GM18909 (cell line): ENCODE measurements at regions not wholly inside any gene's neighbourhood (a gene's known extent, or its start where the extent isn't known, plus 50 kb on each side); places are given as distances from the start of the nearest gene placed in this dataset.
"Not testable (repeated sequence)": the region's sequence is repeated elsewhere in the genome, so short reads cannot be mapped to it uniquely, and the experiment has no call there.

Experiments used
- ATAC-seq: cut with Tn5 transposase; IDR thresholded peaks from one replicate; pipeline ENCODE4 v1.9.1; 2021; ENCODE audit warnings: mild to moderate bottlenecking; ENCODE audit not compliant: unreplicated experiment, poor library complexity

DNA sequence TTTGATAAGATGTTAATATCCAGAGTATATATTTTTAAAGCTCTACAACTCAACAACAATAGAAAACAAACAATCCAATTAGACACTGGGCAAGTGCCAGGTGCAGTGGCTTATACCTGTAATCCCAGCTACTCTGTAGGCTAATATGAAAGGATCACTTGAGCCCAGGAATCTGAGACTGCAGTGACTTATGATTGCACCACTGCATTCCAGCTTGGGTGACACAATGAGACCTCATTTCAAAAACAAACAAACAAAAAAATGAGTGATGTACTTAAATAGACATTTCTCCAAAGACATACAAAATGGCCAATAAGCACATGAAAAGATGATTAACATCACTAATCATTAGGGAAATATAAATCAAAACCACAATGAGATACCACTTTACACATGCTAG lies 356.8 kb upstream of the PCDH10 start:
- ATAC-seq: no peak

DNA sequence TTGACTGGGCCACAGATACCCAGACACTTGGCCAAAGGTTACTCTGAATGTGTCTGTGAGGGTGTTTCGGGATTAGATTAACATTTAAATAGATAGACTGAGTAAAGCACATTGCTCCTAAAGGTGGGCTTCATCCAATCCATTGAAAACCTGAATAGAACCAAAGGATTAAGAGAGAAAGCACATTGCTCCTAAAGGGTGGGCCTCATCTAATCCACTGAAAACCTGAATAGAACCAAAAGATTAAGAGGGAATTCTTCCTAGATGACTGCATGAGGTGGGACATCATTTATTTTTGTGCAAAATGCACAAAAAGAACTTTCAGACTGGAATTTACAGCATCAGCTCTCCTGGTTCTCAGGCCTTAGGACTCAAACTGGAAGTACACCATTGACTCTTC lies 351.2 kb upstream of the PCDH10 start:
- ATAC-seq: no peak

DNA sequence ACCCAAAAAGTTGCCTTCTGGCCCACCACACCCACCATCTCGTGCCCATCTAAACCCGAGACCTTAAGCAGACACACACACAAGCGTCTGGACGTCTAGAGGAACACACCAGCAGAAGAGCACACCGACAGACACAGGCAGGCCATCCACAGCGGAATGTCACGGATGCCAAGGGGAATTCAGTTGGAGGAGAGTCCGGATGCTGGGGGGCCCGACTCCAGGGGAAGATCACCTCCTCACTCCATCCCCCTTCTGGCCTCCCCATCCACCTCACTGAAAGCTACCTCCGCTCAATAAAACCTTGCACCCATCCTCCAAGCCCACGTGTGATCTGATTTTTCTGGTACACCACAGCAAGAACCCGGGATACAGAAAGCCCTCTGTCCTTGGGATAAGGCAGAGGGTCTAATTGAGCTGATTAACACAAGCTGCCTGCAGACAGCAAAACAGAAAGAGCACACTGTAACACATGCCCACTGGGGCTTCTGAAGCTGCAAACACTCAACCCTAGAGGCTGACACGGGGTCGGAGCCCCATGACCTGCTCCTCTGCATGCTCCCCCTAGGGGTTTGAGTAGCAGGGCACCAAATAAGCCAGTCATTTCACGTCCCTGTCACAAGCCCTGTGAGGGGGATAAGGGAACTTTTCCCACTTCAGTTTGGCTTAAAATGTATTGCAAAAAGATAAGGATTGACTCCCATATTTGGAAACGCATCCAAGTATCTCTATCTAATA lies 339.6 kb upstream of the PCDH10 start:
- no peak for ATAC-seq

DNA sequence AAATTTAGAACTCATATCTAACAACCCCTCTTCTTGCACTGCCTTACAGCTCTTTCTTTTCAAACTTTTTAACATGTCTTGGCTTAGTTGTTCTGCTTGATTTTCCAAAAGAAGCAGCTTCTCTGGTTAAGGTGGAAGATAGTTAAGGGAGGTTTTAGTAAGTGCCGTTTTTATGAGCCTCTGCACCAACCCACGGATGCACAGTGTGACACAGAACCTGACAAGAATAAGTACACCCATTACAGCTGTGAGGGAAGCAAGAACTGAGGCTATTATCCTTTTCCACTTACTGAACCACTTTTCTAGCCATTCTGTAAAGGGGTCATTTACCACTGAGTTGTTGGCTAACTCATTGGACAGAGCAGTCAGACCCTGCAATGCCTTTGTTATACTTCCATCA lies 336.0 kb upstream of the PCDH10 start:
- not testable (repeated sequence) for ATAC-seq

DNA sequence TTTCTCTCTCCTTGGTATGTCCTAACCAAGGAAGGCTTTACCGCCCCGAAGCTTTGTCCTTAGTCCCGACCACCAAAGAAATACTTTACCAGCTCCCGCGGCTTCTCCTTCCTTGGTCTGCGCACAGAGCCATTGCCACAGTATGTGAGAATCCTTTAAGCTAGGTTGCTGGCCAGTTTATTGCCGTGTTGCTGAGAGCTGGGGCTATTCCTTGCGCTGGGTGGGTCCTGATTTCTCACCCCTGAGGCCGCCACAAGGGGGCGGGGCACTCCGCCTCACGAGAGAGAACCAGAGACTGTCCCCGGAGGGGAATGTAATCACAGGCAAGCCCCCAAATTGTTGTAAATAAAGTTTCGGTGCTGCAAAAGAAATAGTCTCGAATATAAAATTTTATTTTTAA lies 331.0 kb upstream of the PCDH10 start:
- no peak for ATAC-seq

DNA sequence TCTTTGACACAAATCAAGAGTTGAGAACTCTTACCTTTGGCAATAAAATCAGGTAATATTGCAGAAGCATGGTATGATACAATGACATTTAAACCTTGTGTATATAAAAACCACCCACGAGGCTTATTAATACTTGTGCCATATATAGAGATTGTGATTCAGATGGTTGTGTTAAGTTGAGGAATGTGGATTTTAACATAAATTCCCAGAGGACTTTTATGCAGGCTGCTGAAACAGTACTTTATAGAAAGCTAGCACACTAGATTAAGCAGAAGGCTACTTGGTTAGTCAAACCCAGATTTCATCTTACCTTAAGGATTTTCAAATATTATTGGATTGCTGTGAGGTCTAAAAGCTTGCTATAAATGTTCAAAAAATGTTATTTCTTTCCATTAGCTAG lies 325.7 kb upstream of the PCDH10 start:
- ATAC-seq: no peak

DNA sequence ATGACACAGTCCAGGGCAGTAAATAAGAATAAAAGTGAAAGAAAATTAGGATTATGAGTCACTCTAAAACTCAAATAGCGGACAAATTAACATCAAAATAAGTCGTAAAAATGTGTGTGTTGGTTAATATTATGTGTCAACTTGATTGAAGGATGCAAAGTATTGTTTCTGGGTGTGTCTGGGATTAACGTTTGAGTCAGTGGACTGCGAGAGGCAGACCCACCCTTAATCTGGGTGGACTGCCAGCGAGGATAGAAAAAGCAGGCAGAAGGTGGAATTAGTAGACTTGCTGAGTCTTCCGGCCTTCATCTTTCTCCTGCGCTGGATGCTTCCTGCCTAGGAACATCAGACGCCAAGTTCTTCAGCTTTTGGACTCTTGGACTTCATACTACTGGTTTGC lies 324.3 kb upstream of the PCDH10 start:
- ATAC-seq: no peak

DNA sequence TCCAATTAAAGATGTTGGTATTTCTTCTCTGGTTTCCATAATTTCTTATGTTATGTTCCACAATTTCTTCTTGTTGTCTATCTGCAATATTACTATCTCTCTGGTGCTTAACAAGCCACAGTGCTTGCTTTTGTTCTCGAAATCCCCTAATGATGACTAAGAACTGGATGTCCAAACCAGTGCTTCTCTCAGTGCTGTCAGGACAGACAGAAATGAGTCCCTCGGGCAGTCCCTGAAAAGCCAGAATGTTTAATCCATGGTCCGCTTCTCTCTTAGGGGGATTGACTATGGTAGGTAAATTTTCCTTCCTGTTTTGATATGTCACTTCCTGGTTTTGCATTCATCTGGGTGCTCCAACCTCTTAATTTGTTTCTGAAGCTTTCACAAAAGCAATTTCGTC lies 321.6 kb upstream of the PCDH10 start:
- ATAC-seq: no peak

DNA sequence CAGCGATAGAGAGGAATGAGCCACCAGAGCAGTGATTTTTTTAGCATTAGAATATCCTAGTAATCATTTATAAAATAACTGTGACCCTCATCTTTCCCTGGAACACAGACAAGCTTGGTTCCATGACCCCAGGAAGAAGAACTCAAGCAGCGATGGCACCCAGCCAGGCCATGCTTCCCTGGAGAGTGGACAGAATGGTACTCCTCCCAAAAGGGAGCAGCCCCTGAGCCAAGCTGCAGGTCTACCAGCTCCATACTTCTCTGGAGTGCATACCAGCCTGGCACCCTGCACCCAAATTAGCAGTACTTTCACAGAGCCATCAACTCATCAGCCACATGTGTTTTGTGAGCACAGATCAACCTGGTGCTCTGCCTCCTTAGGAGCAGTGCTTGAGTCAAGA lies 310.9 kb upstream of the PCDH10 start:
- no peak for ATAC-seq

DNA sequence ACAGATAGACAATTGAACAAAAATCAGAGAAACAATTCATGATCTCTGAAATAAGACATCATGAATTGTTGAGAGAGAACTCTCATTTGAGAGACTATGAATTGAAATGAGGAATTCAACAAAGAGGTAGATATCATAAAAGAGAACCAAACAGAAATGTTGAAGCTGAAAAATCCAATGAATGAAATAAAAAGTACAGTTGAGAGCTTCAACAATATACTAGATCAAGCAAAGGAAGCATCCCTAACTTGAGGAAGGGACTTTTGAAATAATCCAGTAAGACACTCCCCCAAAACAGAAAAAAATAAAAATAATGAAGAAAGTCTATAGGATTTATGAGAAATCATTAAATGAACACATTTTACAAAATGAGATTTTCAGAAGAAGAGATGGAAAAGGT lies 310.0 kb upstream of the PCDH10 start:
- no peak for ATAC-seq

DNA sequence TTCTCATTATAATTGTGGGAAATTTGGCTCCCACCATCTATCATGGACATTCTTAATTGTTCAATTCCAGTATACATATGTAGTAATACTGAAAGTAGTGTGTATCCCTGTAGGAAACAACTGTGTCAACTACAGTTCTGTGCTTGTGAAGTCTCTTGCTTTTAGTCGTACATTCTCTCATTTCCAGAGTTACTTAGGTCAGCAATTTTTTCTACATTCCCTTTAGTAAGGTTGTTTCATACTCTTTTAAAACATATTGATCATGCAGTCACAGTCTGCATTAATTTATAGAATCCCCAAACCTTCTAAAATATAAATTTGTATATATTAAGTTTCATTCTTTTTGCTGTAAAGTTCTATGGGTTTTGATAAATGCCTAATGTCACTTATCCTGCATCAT lies 289.2 kb upstream of the PCDH10 start:
- ATAC-seq: no peak

DNA sequence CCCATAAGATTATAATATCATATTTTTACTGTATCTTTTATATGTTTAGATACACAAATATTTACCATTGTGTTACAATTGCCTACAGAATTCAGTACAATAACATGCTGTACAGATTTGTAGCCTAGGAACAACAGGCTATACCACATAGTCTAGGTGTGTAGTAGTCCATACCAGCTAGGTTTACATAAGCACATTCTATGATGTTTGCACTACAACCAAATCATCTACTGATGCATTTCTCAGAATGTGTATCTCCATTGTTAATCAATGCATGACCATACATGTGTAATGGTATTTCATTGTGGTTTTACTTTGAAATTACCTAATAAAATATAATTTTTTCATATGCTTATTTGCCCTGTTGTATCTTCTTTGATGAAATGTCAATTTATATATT lies 288.1 kb upstream of the PCDH10 start:
- ATAC-seq: no peak

DNA sequence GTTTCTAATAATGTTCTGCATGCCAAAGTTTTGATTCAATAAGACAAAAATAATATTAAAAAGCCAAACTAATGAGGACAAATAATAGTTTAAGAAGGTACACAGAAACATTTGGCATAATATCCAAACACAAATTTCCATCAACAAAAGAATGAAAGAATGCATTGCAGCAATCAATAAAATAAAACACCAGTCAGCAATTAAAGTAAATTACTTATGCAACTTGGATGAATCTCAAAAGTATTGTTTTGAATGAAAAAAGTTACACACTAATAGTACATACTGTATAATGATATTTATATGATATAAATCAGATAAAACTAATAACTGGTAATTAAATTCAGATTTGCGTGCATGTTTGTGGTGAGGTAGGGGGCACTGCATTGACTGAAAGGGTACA lies 285.5 kb upstream of the PCDH10 start:
- ATAC-seq: no peak

DNA sequence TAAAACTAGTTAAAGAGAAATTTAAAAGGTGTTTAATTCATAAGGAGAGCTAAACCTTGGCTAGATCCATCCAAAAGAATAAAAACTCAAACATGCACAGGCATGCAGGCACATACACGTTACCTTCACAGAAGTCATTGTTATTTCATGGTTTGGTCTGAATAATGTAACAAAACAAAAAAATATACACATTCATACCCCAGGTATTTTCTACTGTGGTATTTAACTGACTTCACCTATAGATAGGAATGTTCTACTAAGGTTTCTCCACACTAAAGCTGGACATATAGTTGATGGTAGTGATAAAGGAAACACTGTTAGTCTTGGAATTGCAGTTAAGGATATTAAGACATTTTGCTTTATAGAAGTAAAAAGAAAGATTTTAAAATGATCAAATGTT lies 283.6 kb upstream of the PCDH10 start:
- ATAC-seq: no peak

DNA sequence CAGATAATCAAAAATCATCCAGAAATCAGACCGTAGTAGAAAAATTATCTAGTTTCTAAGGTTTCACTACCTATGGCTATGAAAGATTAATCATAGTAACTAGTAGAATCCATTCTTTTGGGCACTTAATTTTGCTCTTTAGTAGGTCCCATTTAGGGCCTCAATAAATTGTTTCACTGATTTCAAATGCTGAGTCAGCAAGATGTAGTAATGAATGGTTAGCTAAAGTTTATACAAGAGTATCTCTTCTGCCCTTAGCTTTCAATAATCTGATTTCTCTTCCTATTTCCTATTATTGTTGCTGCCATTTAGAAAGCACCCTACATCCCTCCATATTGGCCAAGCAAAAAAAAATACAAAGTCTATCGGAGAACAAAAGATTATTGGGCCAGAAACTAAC lies 283.2 kb upstream of the PCDH10 start:
- ATAC-seq: no peak

DNA sequence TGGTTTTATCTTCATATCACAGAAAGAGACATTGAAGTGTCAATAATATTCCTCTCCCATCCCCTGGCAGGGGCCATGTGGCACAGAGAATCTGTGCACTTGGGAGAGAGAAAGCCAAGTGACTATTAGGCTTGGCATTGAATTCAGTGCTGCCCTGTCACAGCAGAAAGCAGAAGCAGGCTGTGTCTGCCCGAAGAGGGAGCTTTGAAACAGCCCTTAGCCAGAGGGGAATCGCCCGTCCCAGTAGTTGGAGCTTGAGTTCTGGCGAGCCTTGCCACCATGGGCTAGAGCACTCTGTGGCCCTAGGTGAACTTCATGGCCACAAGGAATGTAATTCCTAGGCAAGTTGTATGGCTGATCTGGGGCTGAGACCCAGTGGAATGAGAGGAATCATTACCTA lies 282.5 kb upstream of the PCDH10 start:
- no peak for ATAC-seq

DNA sequence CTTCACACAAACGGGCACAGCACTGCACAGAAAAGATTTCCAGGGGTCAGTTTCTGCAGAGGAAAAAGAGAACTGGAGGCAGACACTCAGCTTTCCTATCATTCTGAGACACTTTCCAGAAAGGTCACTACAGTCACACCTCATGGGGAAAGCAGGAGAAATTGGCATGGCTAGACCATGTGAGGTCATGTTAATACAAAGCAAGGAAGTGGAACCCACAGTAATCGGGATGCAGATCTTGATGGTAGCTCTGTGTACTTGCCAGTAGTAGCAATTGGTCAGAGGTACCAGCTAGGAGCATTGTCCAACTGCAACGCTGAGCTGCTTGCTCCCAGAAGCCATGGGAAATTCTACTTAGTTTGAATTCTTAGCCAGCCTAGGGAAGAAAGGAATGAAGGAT lies 255.3 kb upstream of the PCDH10 start:
- ATAC-seq: no peak

DNA sequence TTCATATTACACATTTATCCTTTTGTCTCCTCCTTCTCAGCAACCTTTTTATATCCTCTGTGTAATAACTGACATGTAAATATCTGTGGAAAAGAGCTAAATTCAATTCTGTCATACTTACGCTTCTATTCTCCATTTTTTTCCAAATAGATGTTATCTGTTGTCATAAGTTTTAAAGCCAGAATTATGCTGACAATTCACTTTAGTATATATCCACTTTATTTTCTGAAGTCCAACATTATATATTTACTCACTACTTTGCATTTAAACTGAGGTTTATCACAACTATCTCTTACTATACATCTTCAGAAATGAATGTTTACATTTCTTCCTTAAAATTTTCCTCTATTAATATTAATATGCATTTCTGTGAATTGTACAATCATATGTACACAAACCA lies 247.9 kb upstream of the PCDH10 start:
- no peak for ATAC-seq

DNA sequence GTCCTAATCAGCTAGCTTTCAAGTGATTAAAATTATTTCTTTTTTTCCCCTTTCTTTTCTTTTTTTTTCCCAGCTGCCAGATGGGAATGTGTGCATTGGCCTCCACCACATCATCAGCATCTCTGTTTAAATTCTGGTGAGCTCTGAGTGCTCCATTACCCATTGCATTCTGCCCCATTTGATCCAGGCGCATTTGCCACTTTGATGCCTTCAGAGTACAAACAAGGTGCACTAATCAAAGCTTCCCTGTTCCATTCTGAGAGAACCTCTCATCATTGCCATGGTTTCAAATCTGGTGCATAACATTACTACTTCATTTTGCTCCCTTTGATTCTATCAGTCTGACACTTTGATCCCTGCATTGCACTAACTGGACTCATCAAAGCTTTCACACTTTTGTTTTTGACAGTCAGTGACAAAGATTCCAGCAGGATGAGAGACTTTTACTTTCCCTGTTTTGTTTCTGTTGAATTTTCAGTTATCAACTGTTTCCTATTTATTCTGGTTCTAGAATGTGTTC lies 238.8 kb upstream of the PCDH10 start:
- ATAC-seq: no peak

DNA sequence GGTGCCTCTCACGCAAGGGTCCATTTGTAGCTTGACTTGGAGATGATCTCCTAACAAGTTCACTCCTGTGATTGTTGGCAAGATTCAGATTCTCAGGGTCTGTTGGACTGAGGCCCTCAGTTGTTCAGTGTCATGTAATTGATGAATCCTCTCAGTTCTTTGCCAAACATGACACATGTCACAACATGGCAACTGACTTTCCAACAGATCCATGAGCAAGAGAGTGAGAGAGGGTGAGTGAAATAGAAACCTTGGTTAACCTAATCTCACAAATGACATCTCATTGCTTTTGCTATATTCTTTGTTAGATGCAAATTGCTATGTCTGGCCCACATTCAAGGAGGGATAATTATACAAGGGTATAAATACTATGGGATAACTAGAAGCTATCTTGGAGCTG lies 231.0 kb upstream of the PCDH10 start:
- ATAC-seq: no peak

DNA sequence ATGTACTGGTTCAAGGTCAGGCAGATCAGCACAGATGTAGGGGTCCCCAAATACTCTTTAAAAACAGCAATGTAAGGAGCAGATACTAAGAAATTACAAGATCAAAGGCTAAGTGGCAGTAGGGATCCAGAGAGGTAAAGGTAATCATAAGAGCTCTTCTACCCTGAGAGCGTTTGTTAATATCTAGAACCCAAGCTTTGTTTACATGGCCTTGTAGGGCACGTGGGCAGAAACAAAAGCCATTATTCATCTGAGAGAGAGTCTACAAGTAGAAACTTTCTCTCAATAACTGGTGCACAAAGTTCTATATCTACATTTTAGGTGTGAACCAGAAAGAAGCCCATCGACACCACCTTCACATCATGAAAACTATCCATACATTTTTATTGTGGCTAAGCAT lies 225.6 kb upstream of the PCDH10 start:
- ATAC-seq: no peak

DNA sequence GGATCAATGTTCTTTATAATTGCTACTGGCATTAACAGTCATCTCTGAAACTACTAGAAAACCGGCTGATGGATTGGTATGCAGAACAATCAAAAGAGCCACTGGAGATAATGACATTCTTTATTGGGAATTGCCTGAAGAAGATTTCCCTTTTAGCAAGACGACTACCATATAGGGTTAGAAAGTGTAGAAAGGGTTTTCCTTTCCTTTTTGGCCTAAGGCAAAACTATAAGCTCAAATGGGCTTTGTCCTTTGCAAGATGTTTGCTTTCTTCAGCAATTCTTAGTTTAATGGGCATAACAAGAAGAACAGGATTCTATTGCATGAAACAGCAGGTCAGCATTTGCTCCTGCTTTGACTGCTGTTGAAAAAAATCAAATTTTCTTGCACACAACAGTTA lies 214.2 kb upstream of the PCDH10 start:
- no peak for ATAC-seq

DNA sequence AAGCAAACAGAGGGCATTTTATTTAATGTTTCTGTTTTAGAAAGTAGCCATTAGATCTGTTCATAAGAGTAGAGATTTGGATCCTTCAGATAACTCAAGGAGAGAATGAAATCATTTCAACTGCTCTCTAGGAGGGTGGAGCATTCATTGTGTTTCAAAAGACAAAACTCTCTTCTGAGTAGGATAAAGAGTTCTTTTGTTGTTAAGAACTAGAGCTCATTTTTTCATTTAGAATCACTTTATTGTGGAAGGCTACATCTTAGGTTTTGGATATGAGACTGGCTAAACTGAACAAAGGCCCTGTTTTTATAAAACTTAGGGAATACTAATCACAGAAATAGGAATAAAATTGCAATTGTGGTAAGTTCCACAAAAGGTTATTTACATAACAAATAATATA lies 193.9 kb upstream of the PCDH10 start:
- ATAC-seq: no peak
